GM12873 (cell line): ENCODE measurements at regions not wholly inside any gene's neighbourhood (a gene's known extent, or its start where the extent isn't known, plus 50 kb on each side); places are given as distances from the start of the nearest gene placed in this dataset.

Experiments used
- TF ChIP-seq, protein P1 (sequence below): IDR thresholded peaks from 2 replicates; pipeline ENCODE4 v1.5.1; 2012; ENCODE audit warnings: low read depth, mild to moderate bottlenecking, moderate library complexity, low read length, control low read depth; ENCODE audit not compliant: insufficient read depth; ENCODE audit errors: missing control alignments

DNA sequence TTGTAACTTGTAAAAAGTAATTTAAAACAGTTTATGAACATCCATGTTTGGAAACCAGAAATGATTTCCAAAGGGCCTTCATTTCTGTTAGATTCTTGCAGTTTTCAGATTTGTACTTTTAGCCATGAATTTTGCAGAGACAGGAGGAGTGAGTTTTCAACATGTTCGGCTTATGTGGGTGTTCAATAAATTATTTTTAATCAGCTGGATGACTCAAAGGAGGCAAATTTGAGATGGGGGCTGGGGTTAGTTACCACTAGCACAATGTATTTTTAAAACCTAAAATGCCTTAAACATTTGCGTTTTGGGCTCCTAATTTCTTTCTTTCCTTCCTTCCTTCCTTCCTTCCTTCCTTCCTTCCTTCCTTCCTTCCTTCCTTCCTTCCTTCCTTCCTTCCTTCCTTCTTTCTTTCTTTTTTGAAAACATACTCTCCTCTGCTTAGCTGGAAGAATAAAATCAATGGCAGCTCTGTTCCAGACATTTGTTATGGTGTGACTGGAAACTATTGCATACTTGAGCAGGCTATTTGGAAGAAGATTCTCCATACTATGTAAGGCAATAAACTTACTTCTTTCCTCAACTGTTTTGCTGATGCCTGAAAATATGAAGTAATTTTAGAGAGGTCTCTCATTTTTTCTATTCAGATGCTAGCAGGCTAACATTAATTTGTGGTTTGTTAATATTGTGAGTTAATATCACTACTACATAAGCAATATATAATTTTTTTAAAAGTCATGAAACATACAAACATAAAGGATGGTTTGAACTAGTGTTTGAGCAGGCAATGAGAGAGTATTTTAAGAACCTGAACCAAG lies 394.4 kb downstream of the NYAP2 start:
- TF ChIP-seq, protein P1, sequence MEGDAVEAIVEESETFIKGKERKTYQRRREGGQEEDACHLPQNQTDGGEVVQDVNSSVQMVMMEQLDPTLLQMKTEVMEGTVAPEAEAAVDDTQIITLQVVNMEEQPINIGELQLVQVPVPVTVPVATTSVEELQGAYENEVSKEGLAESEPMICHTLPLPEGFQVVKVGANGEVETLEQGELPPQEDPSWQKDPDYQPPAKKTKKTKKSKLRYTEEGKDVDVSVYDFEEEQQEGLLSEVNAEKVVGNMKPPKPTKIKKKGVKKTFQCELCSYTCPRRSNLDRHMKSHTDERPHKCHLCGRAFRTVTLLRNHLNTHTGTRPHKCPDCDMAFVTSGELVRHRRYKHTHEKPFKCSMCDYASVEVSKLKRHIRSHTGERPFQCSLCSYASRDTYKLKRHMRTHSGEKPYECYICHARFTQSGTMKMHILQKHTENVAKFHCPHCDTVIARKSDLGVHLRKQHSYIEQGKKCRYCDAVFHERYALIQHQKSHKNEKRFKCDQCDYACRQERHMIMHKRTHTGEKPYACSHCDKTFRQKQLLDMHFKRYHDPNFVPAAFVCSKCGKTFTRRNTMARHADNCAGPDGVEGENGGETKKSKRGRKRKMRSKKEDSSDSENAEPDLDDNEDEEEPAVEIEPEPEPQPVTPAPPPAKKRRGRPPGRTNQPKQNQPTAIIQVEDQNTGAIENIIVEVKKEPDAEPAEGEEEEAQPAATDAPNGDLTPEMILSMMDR, result no peak

DNA sequence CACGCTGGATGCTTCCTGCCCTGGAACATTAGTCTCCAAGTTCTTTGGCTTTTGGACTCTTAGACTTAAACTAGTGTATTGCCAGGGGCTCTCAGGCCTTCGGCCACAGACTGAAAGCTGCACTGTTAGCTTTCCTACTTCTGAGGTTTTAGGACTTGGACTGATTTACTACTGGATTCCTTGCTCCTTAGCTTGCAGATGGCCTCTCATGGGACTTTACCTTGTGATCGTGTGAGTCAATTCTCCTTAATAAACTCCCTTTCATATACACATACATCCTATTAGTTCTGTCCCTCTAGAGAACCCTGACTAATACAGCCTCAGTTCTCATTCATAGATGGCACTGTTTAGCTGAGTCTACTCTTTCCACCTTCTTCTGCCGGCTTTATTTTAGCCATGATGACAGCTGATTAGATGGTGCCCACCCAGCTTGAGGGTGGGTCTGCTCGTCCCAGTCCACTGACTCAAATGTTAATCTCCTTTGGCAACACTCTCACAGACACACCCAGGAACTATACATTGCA lies 389.1 kb downstream of the NYAP2 start:
- TF ChIP-seq, protein P1, result no peak

DNA sequence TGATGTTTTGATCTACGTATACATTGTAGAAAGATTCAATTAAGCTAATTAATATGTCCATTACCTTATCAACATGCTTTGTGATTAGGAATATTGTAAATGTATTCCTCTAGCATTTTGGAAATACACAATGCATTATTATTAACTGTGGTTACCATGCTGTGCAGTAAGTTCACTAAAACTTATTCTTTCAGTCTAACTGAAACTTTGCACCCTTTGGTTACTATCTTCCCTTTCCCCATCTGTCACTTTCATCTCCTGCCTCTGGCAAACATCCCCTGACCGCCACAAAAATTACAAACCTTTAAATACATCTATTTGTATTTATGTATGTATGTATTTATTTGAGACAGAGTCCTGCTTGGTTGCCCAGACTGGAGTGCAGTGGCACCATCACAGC lies 388.0 kb downstream of the NYAP2 start:
- TF ChIP-seq, protein P1, result no peak

DNA sequence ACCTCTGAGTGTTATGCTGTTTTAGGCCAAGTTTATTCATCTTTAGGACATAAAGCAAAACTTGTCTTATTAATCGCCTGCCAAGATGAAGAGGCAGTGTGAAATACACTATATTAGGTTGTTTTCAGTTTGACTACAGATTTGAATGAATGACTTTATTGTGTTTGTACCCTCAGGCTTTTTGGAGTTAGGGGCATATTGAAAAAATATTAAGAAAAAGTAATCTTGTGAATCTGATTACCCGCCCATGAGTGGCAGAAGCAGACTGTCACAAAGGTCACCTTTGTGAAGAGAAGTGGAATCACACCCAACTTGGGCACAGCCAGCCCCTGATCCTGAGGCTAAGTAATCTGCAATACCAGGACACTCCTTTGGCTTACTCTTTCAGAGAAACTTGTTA lies 382.5 kb downstream of the NYAP2 start:
- TF ChIP-seq, protein P1, result no peak

DNA sequence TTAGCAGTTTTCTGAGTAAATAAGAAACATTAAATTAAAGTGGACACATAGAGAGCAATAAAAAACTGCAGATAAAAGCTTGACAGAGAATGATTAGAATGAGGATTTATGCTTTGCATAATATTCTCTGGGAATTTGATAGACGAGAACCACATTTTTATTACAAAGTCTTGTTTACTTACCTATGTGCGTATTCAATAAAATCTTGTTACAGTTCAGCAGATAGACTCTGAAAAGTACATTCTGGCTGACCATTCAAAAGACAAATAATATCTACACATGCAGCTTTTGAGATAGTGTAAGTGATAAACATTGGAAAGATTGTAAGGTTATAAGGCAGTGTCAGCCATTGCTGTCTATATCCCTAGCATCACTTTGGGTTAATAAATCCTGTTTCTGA lies 381.6 kb downstream of the NYAP2 start:
- TF ChIP-seq, protein P1, result no peak

DNA sequence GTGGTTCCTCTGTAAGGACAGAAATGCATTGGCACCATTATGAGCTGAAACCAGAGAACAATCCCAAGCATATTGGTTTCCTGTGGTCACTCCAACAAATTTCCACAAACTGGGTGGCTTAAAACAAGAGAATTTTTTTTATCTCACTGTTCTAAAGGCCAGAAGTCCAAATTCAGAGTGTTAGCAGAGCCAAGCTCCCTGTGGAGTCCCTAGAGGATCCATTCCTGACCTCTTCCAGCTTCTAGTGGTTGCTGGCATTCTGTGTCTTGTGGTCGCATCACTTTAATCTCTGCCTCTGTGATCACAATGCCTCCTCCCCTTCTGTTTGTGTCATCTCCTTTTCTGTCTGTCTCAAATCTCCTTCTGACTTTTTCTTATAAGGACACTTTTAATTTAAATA lies 380.3 kb downstream of the NYAP2 start:
- TF ChIP-seq, protein P1, result no peak

DNA sequence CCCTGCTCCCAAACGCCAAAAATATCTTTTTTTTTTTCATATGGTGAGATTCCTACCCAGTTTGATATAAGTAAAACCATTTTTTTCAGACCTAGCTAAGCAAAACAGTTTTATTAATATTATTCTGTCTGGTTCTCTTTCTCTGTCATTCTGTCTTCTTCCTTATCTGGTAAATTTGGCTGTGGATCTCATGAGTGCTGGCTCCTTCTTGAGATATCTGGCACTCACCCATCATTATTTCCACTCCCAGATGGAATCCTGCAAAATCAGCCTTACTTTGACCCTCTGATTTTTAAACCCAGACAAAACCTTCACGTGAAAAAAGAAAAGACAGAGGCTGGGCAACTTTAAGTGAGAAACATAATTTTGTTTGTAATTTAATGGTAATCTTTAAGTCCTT lies 373.6 kb downstream of the NYAP2 start:
- TF ChIP-seq, protein P1, result no peak
